MCF 10A (cell line): ENCODE measurements at regions not wholly inside any gene's neighbourhood (a gene's known extent, or its start where the extent isn't known, plus 50 kb on each side); places are given as distances from the start of the nearest gene placed in this dataset.

Experiments used
- BruUV-seq: library from RNA; stranded (reverse); fragments of 400-500 nt; replicated peaks from 2 replicates; lab custom pipeline; 2021; lab: Mats Ljungman, UMichigan
- CTCF ChIA-PET: fragments of 300-600 bp; sonication (Branson Sonifier 250); formaldehyde crosslinking; extraction: SDS; loops from one replicate; lab custom pipeline; 2021; ENCODE audit warnings: antibody characterized with exemption, inconsistent platforms; lab: Yijun Ruan, JAX
- POLR2A ChIA-PET: fragments of 300-600, 350-650 bp; sonication (Branson Sonifier 250); formaldehyde crosslinking; extraction: SDS; loops from one replicate; lab custom pipeline; 2020; ENCODE audit warnings: antibody characterized with exemption, inconsistent platforms; lab: Yijun Ruan, JAX
- DNase-seq: peaks from one replicate; pipeline ENCODE4 v3.0.0-alpha.2; 2018; ENCODE audit not compliant: unreplicated experiment
- H3K27ac Mint-ChIP-seq: one replicate; pipeline ENCODE4 v1.8.0; 2022; ENCODE audit warnings: mild to moderate bottlenecking, low read depth, mixed read lengths; ENCODE audit not compliant: unreplicated experiment
- H3K27me3 Mint-ChIP-seq: one replicate; pipeline ENCODE4 v1.8.0; 2022; ENCODE audit warnings: mixed read lengths; ENCODE audit not compliant: insufficient read depth, unreplicated experiment
- H3K36me3 Mint-ChIP-seq: one replicate; pipeline ENCODE4 v1.8.0; 2022; ENCODE audit warnings: mild to moderate bottlenecking, moderate library complexity, mixed read lengths; ENCODE audit not compliant: insufficient read depth, unreplicated experiment
- H3K4me1 Mint-ChIP-seq: one replicate; pipeline ENCODE4 v1.8.0; 2022; ENCODE audit warnings: mixed read lengths; ENCODE audit not compliant: insufficient read depth, unreplicated experiment
- H3K4me3 Mint-ChIP-seq: one replicate; pipeline ENCODE4 v1.8.0; 2022; ENCODE audit warnings: mild to moderate bottlenecking, moderate library complexity, mixed read lengths; ENCODE audit not compliant: unreplicated experiment
- H3K9me3 Mint-ChIP-seq: one replicate; pipeline ENCODE4 v1.8.0; 2022; ENCODE audit warnings: mixed read lengths; ENCODE audit not compliant: unreplicated experiment
- CTCF ChIP-seq: fragments of 200-600 bp; IDR thresholded peaks from one replicate; pipeline ENCODE4 v1.8.0; 2022; ENCODE audit warnings: antibody characterized with exemption, mild to moderate bottlenecking; ENCODE audit not compliant: unreplicated experiment
- intact Hi-C: fragments of 100-400 bp; cut with micrococcal nuclease; formaldehyde crosslinking; loops from 2 replicates; pipeline ENCODE4 v1.14.1; 2022

GRCh38 chr1:79807816-79808215, 801.3 kb upstream of the ADGRL4 start:
- no peaks in the 10 kb centered on the region for H3K27me3 Mint-ChIP-seq
- ChIA-PET CTCF (no interaction called here), POLR2A (no interaction called here)
- no peak for DNase-seq
- H3K9me3 Mint-ChIP-seq = no peaks in the 10 kb centered on the region
- H3K36me3 Mint-ChIP-seq = no peaks in the 10 kb centered on the region
- intact Hi-C loops = no loop called here
- no TSS peak for BruUV-seq
- no peak for TF ChIP-seq CTCF
- no peaks in the 10 kb centered on the region for H3K4me1 Mint-ChIP-seq
- H3K27ac Mint-ChIP-seq = no peak overlapping the region
- H3K4me3 Mint-ChIP-seq = no peak overlapping the region

- intact Hi-C loops = no loop called here
- H3K4me3 Mint-ChIP-seq = no peak overlapping the region
- no peaks in the 10 kb centered on the region for H3K9me3 Mint-ChIP-seq
- TF ChIP-seq CTCF = no peak
- ChIA-PET CTCF (no interaction called here), POLR2A (no interaction called here)
- H3K27me3 Mint-ChIP-seq = no peaks in the 10 kb centered on the region
- no peak overlapping the region for H3K27ac Mint-ChIP-seq
- DNase-seq = no peak
- H3K36me3 Mint-ChIP-seq = no peaks in the 10 kb centered on the region
- H3K4me1 Mint-ChIP-seq = no peaks in the 10 kb centered on the region
- no TSS peak for BruUV-seq
These were observed 791.0 kb upstream of the ADGRL4 start for GRCh38 chr1:79797487-79797886.

- Mint-ChIP-seq H3K9me3 (no peaks in the 10 kb centered on the region), H3K36me3 (no peaks in the 10 kb centered on the region), H3K27me3 (no peaks in the 10 kb centered on the region), H3K4me3 (no peak overlapping the region), H3K4me1 (no peaks in the 10 kb centered on the region), H3K27ac (no peak overlapping the region)
- POLR2A ChIA-PET = no interaction called here
- intact Hi-C loops = no loop called here
- CTCF ChIA-PET = no interaction called here
- no TSS peak for BruUV-seq
- no peak for DNase-seq
- TF ChIP-seq CTCF = no peak
These were observed 789.9 kb upstream of the ADGRL4 start for GRCh38 chr1:79796434-79796833.

GRCh38 chr1:79792219-79792930, 785.8 kb upstream of the ADGRL4 start:
- Mint-ChIP-seq H3K27ac (no peak overlapping the region), H3K36me3 (no peaks in the 10 kb centered on the region), H3K4me1 (no peaks in the 10 kb centered on the region), H3K4me3 (no peak overlapping the region), H3K9me3 (no peaks in the 10 kb centered on the region), H3K27me3 (no peaks in the 10 kb centered on the region)
- no TSS peak for BruUV-seq
- ChIA-PET CTCF (interaction anchor here (0.7 kb wide), 1 partner anchor 459 kb away, joined by 3 read pairs; no protein-coding TSS in a partner anchor), POLR2A (no interaction called here)
- no peak for TF ChIP-seq CTCF
- intact Hi-C loops = no loop called here
- DNase-seq = no peak
